Trophoblast cell (in vitro differentiated cells and primary cell): ENCODE measurements at regions not wholly inside any gene's neighbourhood (a gene's known extent, or its start where the extent isn't known, plus 50 kb on each side); places are given as distances from the start of the nearest gene placed in this dataset.
A peak's percentile ranks its signal among the peaks of the same experiment; 100 is the strongest.

Experiments
- DNase-seq, 2 donors: peaks; one replicate each; pipeline ENCODE4 v3.0.0-alpha.2; 2016
- H2AFZ ChIP-seq: 2 replicates; pipeline ENCODE4 v1.6.1; 2013; ENCODE audit warnings: low read length, moderate library complexity, mild to moderate bottlenecking; ENCODE audit not compliant: insufficient read depth, poor library complexity
- H2AK5ac ChIP-seq: 2 replicates; pipeline ENCODE4 v1.6.1; 2013; ENCODE audit warnings: mild to moderate bottlenecking, low read length
- H2BK120ac ChIP-seq: 2 replicates; pipeline ENCODE4 v1.6.1; 2013; ENCODE audit warnings: low read length, mild to moderate bottlenecking, moderate library complexity; ENCODE audit not compliant: insufficient read depth, poor library complexity
- H2BK12ac ChIP-seq: 2 replicates; pipeline ENCODE4 v1.6.1; 2013; ENCODE audit warnings: mild to moderate bottlenecking, low read length, moderate library complexity
- H2BK5ac ChIP-seq: 2 replicates; pipeline ENCODE4 v1.6.1; 2013; ENCODE audit warnings: low read length, low read depth, moderate library complexity, mild to moderate bottlenecking; ENCODE audit not compliant: poor library complexity
- H3K14ac ChIP-seq: 2 replicates; pipeline ENCODE4 v1.6.1; 2013; ENCODE audit warnings: mild to moderate bottlenecking, low read length
- H3K18ac ChIP-seq: 2 replicates; pipeline ENCODE4 v1.6.1; 2013; ENCODE audit warnings: mild to moderate bottlenecking, low read length
- H3K23ac ChIP-seq: 2 replicates; pipeline ENCODE4 v1.6.1; 2013; ENCODE audit warnings: low read length
- H3K27ac ChIP-seq: 2 replicates; pipeline ENCODE4 v1.5.1; 2013; ENCODE audit warnings: low read depth, mild to moderate bottlenecking, inconsistent platforms, low read length, moderate library complexity
- H3K27me3 ChIP-seq: 2 replicates; pipeline ENCODE4 v1.6.1; 2013; ENCODE audit warnings: inconsistent platforms, mild to moderate bottlenecking, low read length, moderate library complexity; ENCODE audit not compliant: insufficient read depth
- H3K36me3 ChIP-seq, 2 experiments: 1 replicate in 1 of 2; 2 replicates in 1 of 2; pipeline ENCODE4 v1.6.1; 2013; ENCODE audit warnings: low read length in 2 of 2, mild to moderate bottlenecking in 2 of 2, moderate library complexity in 1 of 2; ENCODE audit not compliant: insufficient read depth in 2 of 2, control insufficient read depth in 1 of 2
- H3K4ac ChIP-seq: 2 replicates; pipeline ENCODE4 v1.6.1; 2013; ENCODE audit warnings: low read depth, mild to moderate bottlenecking, low read length, moderate library complexity
- H3K4me1 ChIP-seq, 2 experiments: 1 replicate in 1 of 2; 2 replicates in 1 of 2; pipeline ENCODE4 v1.6.1; 2013; ENCODE audit warnings: low read length in 2 of 2, mild to moderate bottlenecking in 2 of 2, moderate library complexity in 1 of 2; ENCODE audit not compliant: insufficient read depth in 2 of 2, control insufficient read depth in 1 of 2
- H3K4me2 ChIP-seq: 2 replicates; pipeline ENCODE4 v1.6.1; 2013; ENCODE audit warnings: inconsistent platforms, mild to moderate bottlenecking, low read length, moderate library complexity
- H3K4me3 ChIP-seq: 2 replicates; pipeline ENCODE4 v1.5.1; 2013; ENCODE audit warnings: mild to moderate bottlenecking, low read depth, low read length, inconsistent platforms
- H3K79me1 ChIP-seq: one replicate; pipeline ENCODE4 v1.6.1; 2013; ENCODE audit warnings: low read length
- H3K79me2 ChIP-seq: 2 replicates; pipeline ENCODE4 v1.6.1; 2013; ENCODE audit warnings: low read length, mild to moderate bottlenecking; ENCODE audit not compliant: control insufficient read depth, insufficient read depth, poor library complexity
- H3K9ac ChIP-seq: 2 replicates; pipeline ENCODE4 v1.6.1; 2013; ENCODE audit warnings: mild to moderate bottlenecking, low read length
- H3K9me3 ChIP-seq: 2 replicates; pipeline ENCODE4 v1.6.1; 2013; ENCODE audit warnings: low read depth, mild to moderate bottlenecking, control low read depth, inconsistent platforms, low read length; ENCODE audit not compliant: insufficient read depth
- H4K12ac ChIP-seq: 2 replicates; pipeline ENCODE4 v1.6.1; 2013; ENCODE audit warnings: low read depth, mild to moderate bottlenecking, low read length, moderate library complexity
- H4K8ac ChIP-seq: 2 replicates; pipeline ENCODE4 v1.6.1; 2013; ENCODE audit warnings: low read depth, mild to moderate bottlenecking, low read length, moderate library complexity
- H4K91ac ChIP-seq: one replicate; pipeline ENCODE4 v1.6.1; 2013; ENCODE audit warnings: low read depth, mild to moderate bottlenecking, low read length, moderate library complexity
- WGBS: extraction: QIAGEN DNeasy Blood & Tissue Kit; methylation state at CpG from one replicate; pipeline ENCODE4 v1.1.7; 2013; ENCODE audit warnings: missing lambda C conversion rate; ENCODE audit not compliant: insufficient read length, insufficient coverage; ENCODE audit errors: extremely low coverage; 5-methylcytosine and 5-hydroxymethylcytosine counted together

GRCh38 chr15:70203981-70204560 is 106.4 kb upstream of the TLE3 start:
- H3K23ac ChIP-seq = no peak overlapping the region
- no peak overlapping the region for H3K14ac ChIP-seq
- DNase-seq = peak; percentile 68 to 70
- no CpG with 5 or more reads among the region's 8 CpGs for WGBS
- no peak overlapping the region for H3K4ac ChIP-seq
- no peak overlapping the region for H2BK120ac ChIP-seq
- no peak overlapping the region for H3K4me2 ChIP-seq
- H4K91ac ChIP-seq = no peak overlapping the region
- peaks cover 2% of the 10 kb centered on the region for H3K27me3 ChIP-seq
- H2BK12ac ChIP-seq = no peak overlapping the region
- peaks cover 1 to 8% of the 10 kb centered on the region in 2 experiments for H3K4me1 ChIP-seq
- no peak overlapping the region for H4K8ac ChIP-seq
- no peak overlapping the region for H3K27ac ChIP-seq
- no peak overlapping the region for H2AFZ ChIP-seq
- H2BK5ac ChIP-seq = no peak overlapping the region
- H3K79me1 ChIP-seq = peaks cover 2% of the 10 kb centered on the region
- no peak overlapping the region for H3K9ac ChIP-seq
- no peak overlapping the region for H2AK5ac ChIP-seq
- H3K79me2 ChIP-seq = no peaks in the 10 kb centered on the region
- no peak overlapping the region for H4K12ac ChIP-seq
- no peak overlapping the region for H3K18ac ChIP-seq
- no peaks in the 10 kb centered on the region for H3K9me3 ChIP-seq
- no peak overlapping the region for H3K4me3 ChIP-seq
- no peaks in the 10 kb centered on the region for H3K36me3 ChIP-seq

DNA sequence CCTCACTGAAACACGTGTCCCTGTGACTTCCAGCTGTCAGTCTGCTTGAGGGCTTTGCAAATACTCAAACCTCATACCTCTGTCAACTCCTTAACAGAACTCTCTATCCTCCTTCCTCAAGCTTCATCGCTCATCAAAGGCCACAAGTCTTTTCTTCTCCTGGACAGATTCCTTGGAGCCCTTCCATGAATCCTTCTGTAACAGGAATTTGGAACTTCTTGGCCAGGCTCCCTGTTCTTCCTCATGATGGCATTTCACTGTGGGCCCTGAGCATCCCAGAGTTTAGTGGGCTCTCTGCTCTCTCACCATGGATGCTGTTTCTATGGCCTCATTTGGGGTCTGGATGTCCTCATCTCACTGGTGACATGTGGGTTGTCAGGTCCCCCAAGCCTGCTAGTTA is 105.0 kb upstream of the TLE3 start:
- Histone ChIP-seq H4K12ac (no peak overlapping the region), H3K4me2 (no peak overlapping the region), H3K9ac (no peak overlapping the region), H2BK120ac (no peak overlapping the region), H2BK12ac (no peak overlapping the region), H4K8ac (no peak overlapping the region), H3K4ac (no peak overlapping the region), H2BK5ac (no peak overlapping the region), H3K18ac (no peak overlapping the region), H3K27me3 (peaks cover 2% of the 10 kb centered on the region), H4K91ac (no peak overlapping the region), H2AK5ac (no peak overlapping the region), H3K4me3 (no peak overlapping the region), H3K79me1 (peaks cover 5% of the 10 kb centered on the region), H2AFZ (no peak overlapping the region), H3K23ac (no peak overlapping the region), H3K14ac (no peak overlapping the region), H3K27ac (no peak overlapping the region), H3K9me3 (no peaks in the 10 kb centered on the region), H3K4me1 (peaks cover 12 to 13% of the 10 kb centered on the region in 2 experiments), H3K79me2 (no peaks in the 10 kb centered on the region), H3K36me3 (no peaks in the 10 kb centered on the region)
- no CpG with 5 or more reads among the region's 2 CpGs for WGBS
- DNase-seq = no peak

DNA sequence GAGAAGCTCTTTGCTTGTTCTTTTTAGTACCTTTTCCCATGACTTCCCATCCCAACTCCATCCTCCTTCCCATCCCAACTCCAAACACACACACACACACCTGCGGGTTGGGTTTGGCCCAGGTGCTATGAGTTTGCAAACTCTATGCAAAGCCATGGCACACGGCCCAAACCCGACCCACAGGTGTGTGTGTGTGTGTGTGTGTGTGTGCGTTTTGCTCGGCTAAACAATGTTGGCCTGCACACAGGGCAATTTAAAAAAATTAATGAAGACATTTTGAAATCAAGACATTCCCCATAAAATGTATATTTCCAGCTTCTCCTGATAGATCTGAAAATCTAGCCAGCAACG is 103.7 kb upstream of the TLE3 start:
- Histone ChIP-seq H2AK5ac (no peak overlapping the region), H3K9ac (no peak overlapping the region), H2BK12ac (no peak overlapping the region), H3K9me3 (no peaks in the 10 kb centered on the region), H4K12ac (no peak overlapping the region), H2BK120ac (no peak overlapping the region), H2BK5ac (no peak overlapping the region), H3K79me2 (peaks cover 2% of the 10 kb centered on the region), H3K14ac (no peak overlapping the region), H4K8ac (no peak overlapping the region), H3K18ac (no peak overlapping the region), H3K36me3 (no peaks in the 10 kb centered on the region), H3K4ac (no peak overlapping the region), H4K91ac (no peak overlapping the region), H3K27me3 (peaks cover 2% of the 10 kb centered on the region), H3K4me2 (no peak overlapping the region), H3K79me1 (peaks cover 13% of the 10 kb centered on the region), H3K4me1 (peaks cover 25% of the 10 kb centered on the region in 2 experiments), H3K23ac (no peak overlapping the region), H2AFZ (no peak overlapping the region), H3K4me3 (no peak overlapping the region), H3K27ac (no peak overlapping the region)
- WGBS = 100% methylated on average over 1 of the region's 6 CpGs
- no peak for DNase-seq

DNA sequence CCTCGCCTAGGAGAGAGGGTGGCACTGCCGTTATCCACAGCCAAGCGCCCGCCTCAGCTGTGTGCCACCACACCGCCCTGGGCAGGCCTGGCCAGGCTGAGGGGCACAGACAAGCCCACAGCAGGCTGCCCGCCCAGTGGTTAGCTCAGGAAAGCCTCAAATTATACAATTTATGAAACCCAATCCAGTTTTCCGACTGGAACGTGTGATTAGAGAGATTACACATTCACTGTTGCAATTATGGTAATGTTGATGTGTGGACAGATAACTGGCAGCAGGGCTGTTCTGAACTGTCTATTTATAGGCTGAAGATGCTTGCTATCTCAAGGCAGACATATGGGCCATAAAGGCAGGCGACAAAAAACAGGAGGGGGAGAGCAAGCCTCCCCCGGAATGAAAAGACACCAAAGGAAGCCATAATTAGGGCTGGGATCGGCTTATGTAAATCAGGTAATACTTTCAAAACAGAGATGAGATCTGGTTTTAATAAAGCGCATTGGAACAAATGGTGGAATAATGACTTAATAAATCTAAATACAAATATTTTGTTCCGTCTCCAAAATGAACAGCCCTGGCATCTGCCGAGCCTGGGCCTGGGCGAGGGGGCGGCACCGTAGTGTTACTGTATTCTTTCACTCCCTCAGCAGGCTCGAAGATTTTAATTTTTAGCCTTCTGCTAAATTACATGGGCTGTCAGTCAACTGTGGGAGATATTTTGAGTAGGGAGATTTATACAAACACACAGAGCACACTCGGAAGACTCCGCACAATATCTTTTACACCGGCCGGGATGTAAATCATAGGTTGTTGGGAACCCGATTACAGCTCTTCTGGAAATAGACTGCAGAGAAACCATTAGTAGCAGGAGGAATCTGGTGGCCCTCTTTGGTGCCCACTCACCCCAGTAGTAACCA is 103.1 kb upstream of the TLE3 start:
- Histone ChIP-seq H3K4me1 (peaks cover 31 to 32% of the 10 kb centered on the region in 2 experiments), H3K79me1 (peaks cover 18% of the 10 kb centered on the region), H3K23ac (no peak overlapping the region), H3K4me3 (peak overlapping the region; percentile 42), H3K9me3 (no peaks in the 10 kb centered on the region), H3K27me3 (peaks cover 2% of the 10 kb centered on the region), H4K8ac (no peak overlapping the region), H3K14ac (no peak overlapping the region), H3K4me2 (no peak overlapping the region), H3K4ac (no peak overlapping the region), H3K27ac (no peak overlapping the region), H2AFZ (no peak overlapping the region), H2BK120ac (no peak overlapping the region), H2BK5ac (no peak overlapping the region), H4K12ac (no peak overlapping the region), H3K9ac (no peak overlapping the region), H2AK5ac (no peak overlapping the region), H2BK12ac (peak overlapping the region; percentile 5), H3K36me3 (no peaks in the 10 kb centered on the region), H3K79me2 (peaks cover 2% of the 10 kb centered on the region), H3K18ac (no peak overlapping the region), H4K91ac (no peak overlapping the region)
- DNase-seq = peak; percentile 73 to 97
- WGBS = no CpG with 5 or more reads among the region's 23 CpGs
